Thyroid gland (tissue), 4 donors: ENCODE measurements at regions not wholly inside any gene's neighbourhood (a gene's known extent, or its start where the extent isn't known, plus 50 kb on each side); places are given as distances from the start of the nearest gene placed in this dataset.

Experiments used
- CTCF ChIP-seq, 6 experiments: fragments of 200-600 bp in 3 of 6; fragments of 450-650 bp in 3 of 6; sonication (generic) in 3 of 6; IDR thresholded peaks; one replicate each; pipeline ENCODE4 v1.5.1; 2016 to 2019; ENCODE audit warnings: antibody characterized with exemption in 6 of 6, mild to moderate bottlenecking in 2 of 6, inconsistent platforms in 1 of 6, moderate library complexity in 1 of 6
- POLR2A ChIP-seq, 2 donors: fragments of 450-650 bp; IDR thresholded peaks; one replicate each; pipeline ENCODE4 v1.6.1; 2017; ENCODE audit warnings: antibody characterized with exemption in 2 of 2, mild to moderate bottlenecking in 2 of 2, moderate library complexity in 1 of 2

- TF ChIP-seq POLR2A (IDR thresholded peaks at IDR 0.05), result no peak
- no peak for TF ChIP-seq CTCF (IDR thresholded peaks at IDR 0.05)
Measured at GRCh38 chr7:119664601-119665000, 608.4 kb upstream of the KCND2 start.
